Breast epithelium (tissue), 3 donors: ENCODE measurements at regions not wholly inside any gene's neighbourhood (a gene's known extent, or its start where the extent isn't known, plus 50 kb on each side); places are given as distances from the start of the nearest gene placed in this dataset.

Experiments
- CTCF ChIP-seq, 3 donors: fragments of 450-650 bp; IDR thresholded peaks; one replicate each; pipeline ENCODE4 v1.5.1; 2016 to 2017; ENCODE audit warnings: antibody characterized with exemption in 3 of 3, mild to moderate bottlenecking in 3 of 3, moderate library complexity in 3 of 3
- POLR2A ChIP-seq: fragments of 450-650 bp; IDR thresholded peaks from one replicate; pipeline ENCODE4 v1.6.1; 2016; ENCODE audit warnings: antibody characterized with exemption, mild to moderate bottlenecking, moderate library complexity

GRCh38 chr3:66803206-66803605 lies 194.9 kb upstream of the KBTBD8 start:
- TF ChIP-seq CTCF (IDR thresholded peaks at IDR 0.05): no peak
- TF ChIP-seq POLR2A: no peak
